ENCODE measurements at regions not wholly inside any gene's neighbourhood (a gene's known extent, or its start where the extent isn't known, plus 50 kb on each side); places are given as distances from the start of the nearest gene placed in this dataset.

DNA sequence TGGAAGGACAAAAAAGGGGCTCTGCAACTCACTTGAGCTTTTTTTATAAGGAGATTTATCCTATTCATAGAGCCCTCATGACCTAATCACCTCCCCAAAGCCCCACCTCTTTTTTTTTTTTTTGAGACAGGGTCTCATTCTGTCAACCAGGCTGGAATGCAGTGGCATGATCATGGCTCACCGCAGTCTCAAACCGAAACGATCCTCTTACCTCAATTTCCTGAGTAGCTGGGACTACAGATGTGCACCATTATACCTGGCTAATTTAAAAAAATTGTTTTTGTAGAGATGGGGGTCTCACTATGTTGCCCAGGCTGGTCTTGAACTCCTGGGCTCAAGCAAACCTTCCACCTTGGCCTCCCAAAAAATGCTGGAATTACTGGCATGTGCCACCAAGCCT lies 61.6 kb upstream of the PDGFRA start:
- H3K4me3 ChIP-seq (ENCODE audit: low read depth, low read length) = no peak overlapping the region
- no peak for DNase-seq (ENCODE audit: low read depth)
- TF ChIP-seq, protein P1, sequence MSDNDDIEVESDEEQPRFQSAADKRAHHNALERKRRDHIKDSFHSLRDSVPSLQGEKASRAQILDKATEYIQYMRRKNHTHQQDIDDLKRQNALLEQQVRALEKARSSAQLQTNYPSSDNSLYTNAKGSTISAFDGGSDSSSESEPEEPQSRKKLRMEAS (IDR thresholded peaks at IDR 0.05; ENCODE audit: low read depth, low read length) = no peak
- no peak for TF ChIP-seq MYC (IDR thresholded peaks at IDR 0.05; ENCODE audit: low read depth, low read length)
- TF ChIP-seq, protein P2, sequence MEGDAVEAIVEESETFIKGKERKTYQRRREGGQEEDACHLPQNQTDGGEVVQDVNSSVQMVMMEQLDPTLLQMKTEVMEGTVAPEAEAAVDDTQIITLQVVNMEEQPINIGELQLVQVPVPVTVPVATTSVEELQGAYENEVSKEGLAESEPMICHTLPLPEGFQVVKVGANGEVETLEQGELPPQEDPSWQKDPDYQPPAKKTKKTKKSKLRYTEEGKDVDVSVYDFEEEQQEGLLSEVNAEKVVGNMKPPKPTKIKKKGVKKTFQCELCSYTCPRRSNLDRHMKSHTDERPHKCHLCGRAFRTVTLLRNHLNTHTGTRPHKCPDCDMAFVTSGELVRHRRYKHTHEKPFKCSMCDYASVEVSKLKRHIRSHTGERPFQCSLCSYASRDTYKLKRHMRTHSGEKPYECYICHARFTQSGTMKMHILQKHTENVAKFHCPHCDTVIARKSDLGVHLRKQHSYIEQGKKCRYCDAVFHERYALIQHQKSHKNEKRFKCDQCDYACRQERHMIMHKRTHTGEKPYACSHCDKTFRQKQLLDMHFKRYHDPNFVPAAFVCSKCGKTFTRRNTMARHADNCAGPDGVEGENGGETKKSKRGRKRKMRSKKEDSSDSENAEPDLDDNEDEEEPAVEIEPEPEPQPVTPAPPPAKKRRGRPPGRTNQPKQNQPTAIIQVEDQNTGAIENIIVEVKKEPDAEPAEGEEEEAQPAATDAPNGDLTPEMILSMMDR (IDR thresholded peaks at IDR 0.05; ENCODE audit: low read depth, low read length) = no peak
- TF ChIP-seq POLR2A (IDR thresholded peaks at IDR 0.05; ENCODE audit: extremely low read depth, insufficient read length) = no peak

DNA sequence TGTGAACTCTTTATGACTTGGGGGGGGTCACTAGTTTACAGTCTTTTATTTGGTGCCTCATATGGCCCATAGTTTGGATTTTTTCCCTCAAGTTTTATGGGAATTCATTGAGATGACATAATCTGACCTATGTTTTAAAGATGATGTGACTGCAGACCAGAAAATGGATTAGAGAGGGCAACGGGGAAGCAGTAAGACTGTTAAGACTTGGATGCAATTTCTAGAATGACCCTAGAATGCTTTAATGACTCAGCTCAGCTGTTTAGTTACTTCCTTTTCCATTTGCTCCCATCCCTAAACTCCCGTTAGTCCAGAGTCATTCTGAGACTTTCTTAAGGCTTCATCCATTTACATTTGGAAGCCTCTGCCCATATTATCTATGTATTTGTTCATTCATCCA lies 59.9 kb upstream of the PDGFRA start:
- no peak for DNase-seq (ENCODE audit: low read depth)
- TF ChIP-seq, protein P1 (IDR thresholded peaks at IDR 0.05; ENCODE audit: low read depth, low read length) = no peak
- TF ChIP-seq, protein P2 (IDR thresholded peaks at IDR 0.05; ENCODE audit: low read depth, low read length) = no peak
- TF ChIP-seq POLR2A (IDR thresholded peaks at IDR 0.05; ENCODE audit: extremely low read depth, insufficient read length) = no peak
- TF ChIP-seq MYC (IDR thresholded peaks at IDR 0.05; ENCODE audit: low read depth, low read length) = no peak

DNA sequence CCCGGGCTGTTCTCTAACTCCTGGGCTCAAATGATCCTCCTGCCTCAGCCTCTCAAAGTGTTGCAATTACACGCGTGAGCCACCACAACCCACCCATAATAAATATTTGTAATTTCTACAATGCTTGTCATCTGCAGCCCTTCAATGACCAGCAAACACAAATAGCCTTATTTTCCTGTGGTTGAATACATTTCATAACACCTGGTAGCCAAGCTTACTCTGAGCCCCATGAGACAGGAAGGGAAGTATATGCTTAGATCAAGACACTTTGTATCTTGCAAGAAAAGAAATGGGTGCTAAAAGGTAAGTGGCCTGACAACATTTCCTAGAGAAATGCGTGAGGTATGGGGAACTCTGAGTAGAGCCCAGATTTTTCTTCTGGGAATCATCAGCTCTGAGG lies 56.9 kb upstream of the PDGFRA start:
- no peak for DNase-seq (ENCODE audit: low read depth)
- H3K4me3 ChIP-seq (ENCODE audit: low read depth, low read length) = no peak overlapping the region
- TF ChIP-seq POLR2A (IDR thresholded peaks at IDR 0.05; ENCODE audit: extremely low read depth, insufficient read length) = no peak
- TF ChIP-seq, protein P1 (IDR thresholded peaks at IDR 0.05; ENCODE audit: low read depth, low read length) = no peak
- no peak for TF ChIP-seq MYC (IDR thresholded peaks at IDR 0.05; ENCODE audit: low read depth, low read length)
- TF ChIP-seq, protein P2 (IDR thresholded peaks at IDR 0.05; ENCODE audit: low read depth, low read length) = no peak

More for the DNA sequence above, 59.9 kb upstream of the PDGFRA start:
- no peak overlapping the region for H3K4me3 ChIP-seq (ENCODE audit: low read depth, low read length)

DNA sequence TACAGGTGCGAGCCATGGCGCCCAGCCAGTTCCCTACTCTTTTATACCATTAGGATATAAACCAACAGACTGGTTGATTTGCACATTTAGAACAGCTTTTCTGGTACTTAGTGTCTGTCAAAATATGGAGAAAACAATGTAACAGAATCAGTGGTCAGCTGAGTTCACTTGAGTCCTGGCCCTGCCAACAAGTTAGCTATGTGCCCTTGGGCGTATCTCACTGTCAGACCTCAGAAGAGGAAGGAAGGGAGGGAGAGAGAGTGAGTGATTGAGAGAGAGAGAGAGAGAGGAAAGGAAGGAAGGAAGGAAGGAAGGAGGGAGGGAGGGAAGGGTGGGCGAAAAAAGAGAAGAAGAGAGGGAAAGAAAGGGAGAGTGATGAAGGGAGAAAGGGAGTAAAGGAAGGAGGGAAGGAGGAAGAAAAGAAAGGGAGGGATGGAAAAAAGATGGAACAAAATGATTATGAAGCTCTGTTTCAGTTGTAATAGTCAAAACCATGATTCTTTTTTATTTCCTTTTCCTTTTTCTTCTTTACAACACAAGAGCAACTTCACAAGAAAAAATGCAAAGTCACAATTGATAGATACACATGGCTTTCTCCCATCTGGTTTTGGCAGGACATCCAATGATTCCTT lies 55.7 kb upstream of the PDGFRA start:
- TF ChIP-seq, protein P1 (IDR thresholded peaks at IDR 0.05; ENCODE audit: low read depth, low read length) = no peak
- TF ChIP-seq MYC (IDR thresholded peaks at IDR 0.05; ENCODE audit: low read depth, low read length) (no peak), POLR2A (IDR thresholded peaks at IDR 0.05; ENCODE audit: extremely low read depth, insufficient read length) (no peak)
- TF ChIP-seq, protein P2 (IDR thresholded peaks at IDR 0.05; ENCODE audit: low read depth, low read length) = no peak
- DNase-seq (ENCODE audit: low read depth) = no peak
- no peak overlapping the region for H3K4me3 ChIP-seq (ENCODE audit: low read depth, low read length)

DNA sequence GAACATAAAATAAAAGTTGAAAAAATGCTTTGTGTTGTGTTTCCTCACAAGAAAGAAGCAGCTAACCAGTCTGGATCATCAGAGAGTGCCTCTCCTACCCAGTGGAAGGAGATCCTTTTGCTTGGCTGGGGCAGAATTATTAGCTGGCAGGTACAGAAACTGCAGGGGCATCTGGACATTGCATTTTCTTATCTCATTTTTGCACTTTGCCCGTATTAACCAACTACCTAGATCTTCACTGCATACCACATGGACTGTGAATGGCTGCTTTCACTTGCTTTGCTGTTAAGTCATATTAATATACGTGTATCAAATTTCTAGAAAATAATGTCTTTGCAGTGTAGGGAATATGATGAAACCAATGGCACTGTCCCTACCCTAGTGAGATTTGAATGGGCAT lies 52.9 kb upstream of the PDGFRA start:
- TF ChIP-seq MYC (IDR thresholded peaks at IDR 0.05; ENCODE audit: low read depth, low read length) (no peak), POLR2A (IDR thresholded peaks at IDR 0.05; ENCODE audit: extremely low read depth, insufficient read length) (no peak)
- TF ChIP-seq, protein P2 (IDR thresholded peaks at IDR 0.05; ENCODE audit: low read depth, low read length) = no peak
- TF ChIP-seq, protein P1 (IDR thresholded peaks at IDR 0.05; ENCODE audit: low read depth, low read length) = no peak

More for the DNA sequence above, 52.9 kb upstream of the PDGFRA start:
- no peak overlapping the region for H3K4me3 ChIP-seq (ENCODE audit: low read depth, low read length)
- DNase-seq (ENCODE audit: low read depth) = no peak

Measured in NB4 (cell line).